ENCODE measurements at regions not wholly inside any gene's neighbourhood (a gene's known extent, or its start where the extent isn't known, plus 50 kb on each side); places are given as distances from the start of the nearest gene placed in this dataset.

- Mint-ChIP-seq H3K27me3 (peaks cover 8% of the 10 kb centered on the region), H3K4me3 (no peak overlapping the region), H3K36me3 (no peaks in the 10 kb centered on the region), H3K9me3 (no peaks in the 10 kb centered on the region), H3K27ac (no peak overlapping the region), H3K4me1 (no peaks in the 10 kb centered on the region)
Observed at GRCh38 chr11:116276051-116277044, 496.4 kb downstream of the BUD13 start.

GRCh38 chr11:116275635-116276034, 497.2 kb downstream of the BUD13 start:
- Mint-ChIP-seq H3K4me1 (no peaks in the 10 kb centered on the region), H3K27me3 (peaks cover 8% of the 10 kb centered on the region), H3K36me3 (no peaks in the 10 kb centered on the region), H3K4me3 (no peak overlapping the region), H3K9me3 (no peaks in the 10 kb centered on the region), H3K27ac (no peak overlapping the region)

- H3K9me3 Mint-ChIP-seq, result no peaks in the 10 kb centered on the region
- no peak overlapping the region for H3K4me3 Mint-ChIP-seq
- H3K4me1 Mint-ChIP-seq, result no peaks in the 10 kb centered on the region
- peaks cover 7% of the 10 kb centered on the region for H3K27me3 Mint-ChIP-seq
- no peak overlapping the region for H3K27ac Mint-ChIP-seq
- H3K36me3 Mint-ChIP-seq, result no peaks in the 10 kb centered on the region
Observed at GRCh38 chr11:116274521-116274920, 498.3 kb downstream of the BUD13 start.

GRCh38 chr11:116272181-116272789, 500.5 kb downstream of the BUD13 start:
- H3K27me3 Mint-ChIP-seq, result peaks cover 7% of the 10 kb centered on the region
- H3K4me1 Mint-ChIP-seq, result no peaks in the 10 kb centered on the region
- no peaks in the 10 kb centered on the region for H3K9me3 Mint-ChIP-seq
- H3K36me3 Mint-ChIP-seq, result no peaks in the 10 kb centered on the region
- no peak overlapping the region for H3K27ac Mint-ChIP-seq
- no peak overlapping the region for H3K4me3 Mint-ChIP-seq

- H3K27ac Mint-ChIP-seq, result no peak overlapping the region
- H3K4me3 Mint-ChIP-seq, result no peak overlapping the region
- no peaks in the 10 kb centered on the region for H3K36me3 Mint-ChIP-seq
- peaks cover 7% of the 10 kb centered on the region for H3K27me3 Mint-ChIP-seq
- H3K9me3 Mint-ChIP-seq, result no peaks in the 10 kb centered on the region
- no peaks in the 10 kb centered on the region for H3K4me1 Mint-ChIP-seq
Observed at GRCh38 chr11:116271479-116271878, 501.3 kb downstream of the BUD13 start.

- Mint-ChIP-seq H3K4me3 (no peak overlapping the region), H3K4me1 (no peaks in the 10 kb centered on the region), H3K27ac (no peak overlapping the region), H3K9me3 (no peaks in the 10 kb centered on the region), H3K36me3 (no peaks in the 10 kb centered on the region), H3K27me3 (peaks cover 6% of the 10 kb centered on the region)
Observed at GRCh38 chr11:116267146-116267545, 505.6 kb downstream of the BUD13 start.

GRCh38 chr11:116263770-116264169, 509.0 kb downstream of the BUD13 start:
- Mint-ChIP-seq H3K4me1 (no peaks in the 10 kb centered on the region), H3K4me3 (no peak overlapping the region), H3K9me3 (no peaks in the 10 kb centered on the region), H3K36me3 (no peaks in the 10 kb centered on the region), H3K27me3 (peaks cover 8% of the 10 kb centered on the region), H3K27ac (no peak overlapping the region)

GRCh38 chr11:116263019-116263418, 509.8 kb downstream of the BUD13 start:
- H3K4me3 Mint-ChIP-seq, result no peak overlapping the region
- H3K27ac Mint-ChIP-seq, result no peak overlapping the region
- H3K36me3 Mint-ChIP-seq, result no peaks in the 10 kb centered on the region

GRCh38 chr11:116262370-116262769, 510.4 kb downstream of the BUD13 start:
- H3K27me3 Mint-ChIP-seq, result peaks cover 12% of the 10 kb centered on the region
- H3K9me3 Mint-ChIP-seq, result no peaks in the 10 kb centered on the region
- no peak overlapping the region for H3K4me3 Mint-ChIP-seq
- no peaks in the 10 kb centered on the region for H3K36me3 Mint-ChIP-seq
- H3K27ac Mint-ChIP-seq, result no peak overlapping the region
- H3K4me1 Mint-ChIP-seq, result no peaks in the 10 kb centered on the region

More at GRCh38 chr11:116263019-116263418, 509.8 kb downstream of the BUD13 start:
- H3K9me3 Mint-ChIP-seq, result no peaks in the 10 kb centered on the region
- H3K4me1 Mint-ChIP-seq, result no peaks in the 10 kb centered on the region
- H3K27me3 Mint-ChIP-seq, result peaks cover 10% of the 10 kb centered on the region

GRCh38 chr11:116261606-116262005, 511.2 kb downstream of the BUD13 start:
- Mint-ChIP-seq H3K9me3 (no peaks in the 10 kb centered on the region), H3K27me3 (peaks cover 12% of the 10 kb centered on the region), H3K36me3 (no peaks in the 10 kb centered on the region), H3K4me1 (no peaks in the 10 kb centered on the region), H3K4me3 (no peak overlapping the region), H3K27ac (no peak overlapping the region)

GRCh38 chr11:116258821-116259220, 514.0 kb downstream of the BUD13 start:
- Mint-ChIP-seq H3K4me1 (no peaks in the 10 kb centered on the region), H3K27ac (no peak overlapping the region), H3K27me3 (peaks cover 8% of the 10 kb centered on the region), H3K9me3 (no peaks in the 10 kb centered on the region), H3K4me3 (no peak overlapping the region), H3K36me3 (no peaks in the 10 kb centered on the region)

GRCh38 chr11:116257883-116258282, 514.9 kb downstream of the BUD13 start:
- Mint-ChIP-seq H3K4me1 (no peaks in the 10 kb centered on the region), H3K4me3 (no peak overlapping the region)

GRCh38 chr11:116257092-116257491, 515.7 kb downstream of the BUD13 start:
- Mint-ChIP-seq H3K4me1 (no peaks in the 10 kb centered on the region), H3K4me3 (no peak overlapping the region), H3K27ac (no peak overlapping the region), H3K9me3 (no peaks in the 10 kb centered on the region), H3K36me3 (no peaks in the 10 kb centered on the region), H3K27me3 (peaks cover 6% of the 10 kb centered on the region)

More at GRCh38 chr11:116257883-116258282, 514.9 kb downstream of the BUD13 start:
- Mint-ChIP-seq H3K36me3 (no peaks in the 10 kb centered on the region), H3K27ac (no peak overlapping the region), H3K9me3 (no peaks in the 10 kb centered on the region), H3K27me3 (peaks cover 6% of the 10 kb centered on the region)

GRCh38 chr11:116256215-116256614, 516.6 kb downstream of the BUD13 start:
- Mint-ChIP-seq H3K4me1 (no peaks in the 10 kb centered on the region), H3K9me3 (no peaks in the 10 kb centered on the region), H3K4me3 (no peak overlapping the region), H3K27me3 (peaks cover 5% of the 10 kb centered on the region), H3K36me3 (no peaks in the 10 kb centered on the region), H3K27ac (no peak overlapping the region)

GRCh38 chr11:116255321-116255953, 517.4 kb downstream of the BUD13 start:
- Mint-ChIP-seq H3K4me1 (no peaks in the 10 kb centered on the region), H3K4me3 (no peak overlapping the region), H3K36me3 (no peaks in the 10 kb centered on the region), H3K27ac (no peak overlapping the region), H3K27me3 (peaks cover 5% of the 10 kb centered on the region), H3K9me3 (no peaks in the 10 kb centered on the region)

GRCh38 chr11:116250155-116250554, 522.6 kb downstream of the BUD13 start:
- H3K36me3 Mint-ChIP-seq, result no peaks in the 10 kb centered on the region
- no peaks in the 10 kb centered on the region for H3K9me3 Mint-ChIP-seq
- H3K4me1 Mint-ChIP-seq, result no peaks in the 10 kb centered on the region
- H3K4me3 Mint-ChIP-seq, result no peak overlapping the region
- no peaks in the 10 kb centered on the region for H3K27me3 Mint-ChIP-seq
- H3K27ac Mint-ChIP-seq, result no peak overlapping the region

Data from activated naive CD4-positive, alpha-beta T cell treated with anti-CD3 and anti-CD28 coated beads, Interleukin-2, amount 50 U/mL, for 24 hours (primary cell).